ENCODE measurements at regions not wholly inside any gene's neighbourhood (a gene's known extent, or its start where the extent isn't known, plus 50 kb on each side); places are given as distances from the start of the nearest gene placed in this dataset.

DNA sequence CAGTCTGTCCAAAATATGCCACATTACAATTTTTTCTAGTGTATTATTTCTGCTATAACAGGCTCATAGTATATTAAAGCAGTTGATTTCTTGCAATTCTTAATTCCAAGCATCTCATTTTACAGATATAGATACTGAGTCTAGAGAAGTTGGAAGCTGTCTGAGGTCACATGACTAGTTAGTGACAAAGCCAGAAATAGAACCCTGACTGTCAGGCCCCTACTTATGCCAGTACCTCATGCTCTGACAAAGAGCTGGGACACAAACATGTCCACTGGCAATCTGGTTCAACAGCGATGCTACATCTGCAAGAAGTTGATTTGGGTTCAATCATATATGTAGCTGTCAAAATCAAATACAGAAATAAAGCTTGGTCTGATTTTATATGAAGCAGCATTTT is 750.4 kb upstream of the FAM98A start:
- TF ChIP-seq, protein P1, sequence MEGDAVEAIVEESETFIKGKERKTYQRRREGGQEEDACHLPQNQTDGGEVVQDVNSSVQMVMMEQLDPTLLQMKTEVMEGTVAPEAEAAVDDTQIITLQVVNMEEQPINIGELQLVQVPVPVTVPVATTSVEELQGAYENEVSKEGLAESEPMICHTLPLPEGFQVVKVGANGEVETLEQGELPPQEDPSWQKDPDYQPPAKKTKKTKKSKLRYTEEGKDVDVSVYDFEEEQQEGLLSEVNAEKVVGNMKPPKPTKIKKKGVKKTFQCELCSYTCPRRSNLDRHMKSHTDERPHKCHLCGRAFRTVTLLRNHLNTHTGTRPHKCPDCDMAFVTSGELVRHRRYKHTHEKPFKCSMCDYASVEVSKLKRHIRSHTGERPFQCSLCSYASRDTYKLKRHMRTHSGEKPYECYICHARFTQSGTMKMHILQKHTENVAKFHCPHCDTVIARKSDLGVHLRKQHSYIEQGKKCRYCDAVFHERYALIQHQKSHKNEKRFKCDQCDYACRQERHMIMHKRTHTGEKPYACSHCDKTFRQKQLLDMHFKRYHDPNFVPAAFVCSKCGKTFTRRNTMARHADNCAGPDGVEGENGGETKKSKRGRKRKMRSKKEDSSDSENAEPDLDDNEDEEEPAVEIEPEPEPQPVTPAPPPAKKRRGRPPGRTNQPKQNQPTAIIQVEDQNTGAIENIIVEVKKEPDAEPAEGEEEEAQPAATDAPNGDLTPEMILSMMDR (IDR thresholded peaks at IDR 0.05; ENCODE audit: insufficient read depth, low read depth, low read length): no peak
- no peak for TF ChIP-seq EZH2 (IDR thresholded peaks at IDR 0.05; ENCODE audit: insufficient read depth, low read length)
